GM23248 (cell line): ENCODE measurements at regions not wholly inside any gene's neighbourhood (a gene's known extent, or its start where the extent isn't known, plus 50 kb on each side); places are given as distances from the start of the nearest gene placed in this dataset.

Source experiments
- EZH2 ChIP-seq: fragments of 200-600 bp; sonication (generic); IDR thresholded peaks from 2 replicates; pipeline ENCODE4 v1.6.1; 2018; ENCODE audit warnings: antibody characterized with exemption, mild to moderate bottlenecking; ENCODE audit not compliant: insufficient read depth, poor library complexity, severe bottlenecking
- EZH2phosphoT487 ChIP-seq: fragments of 200-600 bp; sonication (generic); IDR thresholded peaks from 2 replicates; pipeline ENCODE4 v1.6.1; 2018; ENCODE audit warnings: antibody characterized with exemption, moderate library complexity, mild to moderate bottlenecking, low read depth; ENCODE audit not compliant: insufficient read depth

GRCh38 chr18:51401912-51402311 lies 204.4 kb upstream of the MEX3C start:
- TF ChIP-seq EZH2 (no peak), EZH2phosphoT487 (no peak)
